Upper lobe of right lung (tissue), 1 donor: ENCODE measurements at regions not wholly inside any gene's neighbourhood (a gene's known extent, or its start where the extent isn't known, plus 50 kb on each side); places are given as distances from the start of the nearest gene placed in this dataset.

Experiments
- ATAC-seq: fragments of 200-7000 bp; cut with Tn5 transposase; one replicate; pipeline ENCODE4 v1.9.1; 2020; ENCODE audit warnings: mild to moderate bottlenecking, moderate library complexity
- DNase-seq: peaks from one replicate; pipeline ENCODE4 v3.0.0-alpha.2; 2020
- H3K27ac ChIP-seq: fragments of 200-600 bp; one replicate; pipeline ENCODE4 v1.8.0; 2022
- H3K27me3 ChIP-seq: fragments of 200-600 bp; one replicate; pipeline ENCODE4 v1.8.0; 2022; ENCODE audit warnings: mild to moderate bottlenecking
- H3K36me3 ChIP-seq: fragments of 200-600 bp; one replicate; pipeline ENCODE4 v1.8.0; 2022
- H3K4me1 ChIP-seq: fragments of 200-600 bp; one replicate; pipeline ENCODE4 v1.8.0; 2022
- H3K4me3 ChIP-seq: fragments of 200-600 bp; one replicate; pipeline ENCODE4 v1.8.0; 2022; ENCODE audit warnings: mild to moderate bottlenecking
- H3K9me3 ChIP-seq: fragments of 200-600 bp; one replicate; pipeline ENCODE4 v1.8.0; 2022
- intact Hi-C: fragments of 100-400 bp; cut with DNase I; formaldehyde crosslinking; loops from one replicate; pipeline ENCODE4 v1.11.0; 2022
- TF ChIP-seq, protein P1 (sequence below): fragments of 200-600 bp; IDR thresholded peaks from one replicate; pipeline ENCODE4 v1.8.0; 2022; ENCODE audit warnings: antibody characterized with exemption
- donor health status: DM: no; HTN: yes; CAD: no; lungs with severe emphysema.

DNA sequence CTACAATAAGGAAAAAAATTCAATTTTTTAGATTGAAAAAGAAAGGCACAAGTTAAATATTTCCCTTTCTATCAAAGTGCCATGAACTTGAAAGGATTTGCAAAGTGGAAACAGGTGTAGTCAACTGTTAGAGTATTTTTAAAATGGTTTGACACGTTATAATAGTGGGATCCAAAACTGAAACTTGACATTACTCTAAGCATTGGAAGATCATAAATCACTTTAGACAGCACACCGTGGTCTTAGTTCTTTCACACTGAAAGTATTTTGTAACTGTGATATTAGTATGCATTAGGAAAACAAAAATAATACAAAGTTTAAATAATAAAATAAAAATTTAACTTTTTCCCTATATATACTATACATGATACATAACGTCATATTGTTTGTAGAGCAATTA lies 933.1 kb downstream of the EPHA3 start:
- no peak for DNase-seq
- TF ChIP-seq, protein P1, sequence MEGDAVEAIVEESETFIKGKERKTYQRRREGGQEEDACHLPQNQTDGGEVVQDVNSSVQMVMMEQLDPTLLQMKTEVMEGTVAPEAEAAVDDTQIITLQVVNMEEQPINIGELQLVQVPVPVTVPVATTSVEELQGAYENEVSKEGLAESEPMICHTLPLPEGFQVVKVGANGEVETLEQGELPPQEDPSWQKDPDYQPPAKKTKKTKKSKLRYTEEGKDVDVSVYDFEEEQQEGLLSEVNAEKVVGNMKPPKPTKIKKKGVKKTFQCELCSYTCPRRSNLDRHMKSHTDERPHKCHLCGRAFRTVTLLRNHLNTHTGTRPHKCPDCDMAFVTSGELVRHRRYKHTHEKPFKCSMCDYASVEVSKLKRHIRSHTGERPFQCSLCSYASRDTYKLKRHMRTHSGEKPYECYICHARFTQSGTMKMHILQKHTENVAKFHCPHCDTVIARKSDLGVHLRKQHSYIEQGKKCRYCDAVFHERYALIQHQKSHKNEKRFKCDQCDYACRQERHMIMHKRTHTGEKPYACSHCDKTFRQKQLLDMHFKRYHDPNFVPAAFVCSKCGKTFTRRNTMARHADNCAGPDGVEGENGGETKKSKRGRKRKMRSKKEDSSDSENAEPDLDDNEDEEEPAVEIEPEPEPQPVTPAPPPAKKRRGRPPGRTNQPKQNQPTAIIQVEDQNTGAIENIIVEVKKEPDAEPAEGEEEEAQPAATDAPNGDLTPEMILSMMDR: no peak
- H3K4me1 ChIP-seq: no peaks in the 10 kb centered on the region
- H3K36me3 ChIP-seq: no peaks in the 10 kb centered on the region
- H3K27ac ChIP-seq: no peak overlapping the region
- H3K27me3 ChIP-seq: no peaks in the 10 kb centered on the region
- no peaks in the 10 kb centered on the region for H3K9me3 ChIP-seq
- intact Hi-C loops: no loop called here
- ATAC-seq: no peak
- no peak overlapping the region for H3K4me3 ChIP-seq

DNA sequence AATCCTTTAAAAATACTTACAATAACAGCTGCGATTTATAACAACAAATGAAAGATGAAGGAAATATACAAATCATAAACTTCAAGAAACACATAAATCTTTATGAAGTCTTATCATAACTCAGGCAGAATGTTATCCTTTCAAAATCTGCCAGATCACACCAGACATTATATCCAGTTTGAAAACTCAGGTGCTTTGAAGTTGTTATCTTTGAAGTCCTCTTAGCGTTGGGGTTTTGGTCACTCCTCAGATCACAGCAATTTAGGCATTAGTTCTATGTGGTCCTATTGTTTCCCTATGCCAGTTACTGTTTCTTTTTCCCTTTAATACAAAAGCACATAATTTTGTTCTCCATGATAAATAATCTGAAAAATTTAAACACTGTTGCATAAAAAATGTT lies 934.6 kb downstream of the EPHA3 start:
- Histone ChIP-seq H3K4me1 (no peaks in the 10 kb centered on the region), H3K4me3 (no peak overlapping the region), H3K36me3 (no peaks in the 10 kb centered on the region), H3K27me3 (no peaks in the 10 kb centered on the region), H3K27ac (no peak overlapping the region), H3K9me3 (no peaks in the 10 kb centered on the region)
- intact Hi-C loops: no loop called here
- DNase-seq: no peak
- no peak for ATAC-seq
- TF ChIP-seq, protein P1: no peak

DNA sequence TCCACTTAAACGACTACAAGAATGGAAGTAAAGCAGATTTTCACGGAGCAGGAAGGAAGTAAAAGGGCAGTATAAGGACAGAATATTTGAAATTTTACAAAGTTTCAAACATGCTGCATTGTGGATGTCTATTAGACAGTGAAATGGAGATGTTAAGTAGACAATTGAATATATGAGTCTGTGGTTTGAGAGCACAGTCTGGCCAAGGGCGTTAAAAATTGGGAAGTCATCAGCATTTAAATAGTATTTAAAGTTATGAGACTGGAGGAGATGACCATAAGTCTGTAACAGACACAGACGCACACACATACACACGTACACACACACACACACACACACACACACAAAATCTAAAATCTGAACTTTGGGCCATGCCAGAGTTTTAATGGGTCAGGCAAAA lies 935.9 kb downstream of the EPHA3 start:
- no peak overlapping the region for H3K4me3 ChIP-seq
- ATAC-seq (no peak), DNase-seq (no peak)
- no peaks in the 10 kb centered on the region for H3K4me1 ChIP-seq
- intact Hi-C loops: no loop called here
- H3K36me3 ChIP-seq: no peaks in the 10 kb centered on the region
- TF ChIP-seq, protein P1: no peak
- no peaks in the 10 kb centered on the region for H3K9me3 ChIP-seq
- no peak overlapping the region for H3K27ac ChIP-seq
- H3K27me3 ChIP-seq: no peaks in the 10 kb centered on the region

DNA sequence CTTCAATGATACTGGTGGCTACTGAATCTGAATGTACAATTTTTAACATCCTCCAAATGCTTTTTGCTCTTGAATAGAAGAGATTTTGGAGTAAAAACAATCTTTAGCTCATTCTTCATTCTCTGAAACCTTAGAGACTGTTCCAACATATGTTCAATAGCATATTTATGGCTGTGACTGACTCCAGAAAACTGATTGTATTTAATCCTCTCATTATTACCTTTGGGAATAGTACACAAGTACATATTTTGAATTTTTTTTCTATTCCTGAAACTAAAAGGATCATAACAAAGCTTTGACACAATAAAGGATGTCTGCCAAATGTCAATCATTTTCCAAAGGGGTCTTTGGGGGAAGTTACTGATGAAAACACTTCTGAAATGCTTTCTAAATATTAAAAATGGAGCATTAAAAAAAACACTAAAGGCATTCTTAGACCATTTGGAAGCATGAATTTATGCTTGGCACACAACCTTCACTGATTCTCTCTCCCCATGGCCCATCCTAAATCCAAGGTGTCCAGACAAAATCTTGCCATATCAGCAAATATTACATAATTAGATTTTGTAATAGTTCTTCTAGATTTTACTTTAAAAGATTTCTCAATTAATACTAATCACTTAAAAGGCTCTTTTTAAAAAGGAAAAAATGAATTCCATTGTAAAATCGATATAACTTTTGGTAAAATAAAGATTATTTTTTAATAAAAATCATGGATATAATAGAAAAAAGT lies 936.8 kb downstream of the EPHA3 start:
- DNase-seq (no peak), ATAC-seq (no peak)
- Histone ChIP-seq H3K4me3 (no peak overlapping the region), H3K27me3 (no peaks in the 10 kb centered on the region), H3K4me1 (no peaks in the 10 kb centered on the region), H3K9me3 (no peaks in the 10 kb centered on the region), H3K36me3 (no peaks in the 10 kb centered on the region), H3K27ac (no peak overlapping the region)
- intact Hi-C loops: no loop called here
- TF ChIP-seq, protein P1: no peak

DNA sequence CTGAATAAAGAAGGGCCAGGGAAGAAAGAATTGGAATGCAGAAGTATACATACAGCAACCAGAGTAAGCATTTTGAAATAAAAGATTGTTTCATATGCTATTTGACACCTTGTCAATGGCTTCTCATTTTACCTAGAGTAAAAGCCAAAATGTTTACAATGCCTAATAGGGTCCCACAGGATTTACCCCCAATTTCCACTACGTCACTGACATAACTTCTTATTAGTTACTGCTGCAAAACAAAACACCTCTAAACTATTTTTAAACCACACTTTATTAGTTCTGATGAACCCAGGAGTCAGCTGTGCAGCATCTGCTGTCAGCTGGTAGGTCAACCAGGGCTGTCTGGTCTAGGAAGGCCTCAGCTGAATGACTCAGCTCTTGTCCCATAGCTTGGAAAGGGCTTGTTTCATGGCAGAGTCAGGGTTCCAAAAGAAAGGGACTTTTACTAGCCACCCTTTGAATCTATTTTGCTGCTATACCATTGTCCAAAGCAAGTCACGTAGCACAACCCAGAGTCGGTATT lies 945.1 kb downstream of the EPHA3 start:
- intact Hi-C loops: no loop called here
- H3K27me3 ChIP-seq: no peaks in the 10 kb centered on the region
- ATAC-seq: no peak
- no peak overlapping the region for H3K27ac ChIP-seq
- H3K9me3 ChIP-seq: no peaks in the 10 kb centered on the region
- TF ChIP-seq, protein P1: no peak
- H3K36me3 ChIP-seq: no peaks in the 10 kb centered on the region
- no peak for DNase-seq
- H3K4me1 ChIP-seq: no peaks in the 10 kb centered on the region
- no peak overlapping the region for H3K4me3 ChIP-seq
